BJ (cell line): ENCODE measurements at regions not wholly inside any gene's neighbourhood (a gene's known extent, or its start where the extent isn't known, plus 50 kb on each side); places are given as distances from the start of the nearest gene placed in this dataset.

Source experiments
- CTCF ChIA-PET: fragments of 350-600 bp; formaldehyde crosslinking; extraction: SDS; loops from one replicate; lab custom pipeline; 2021; ENCODE audit warnings: antibody characterized with exemption, inconsistent platforms; lab: Yijun Ruan, JAX
- POLR2A ChIA-PET: fragments of 300-600 bp; sonication (Branson Sonifier 250); formaldehyde crosslinking; extraction: SDS; loops from one replicate; lab custom pipeline; 2021; ENCODE audit warnings: antibody characterized with exemption; lab: Charles Lee
- DNase-seq: peaks from one replicate; pipeline ENCODE4 v3.0.0-alpha.2; 2011; ENCODE audit warnings: low read depth
- H3K27me3 ChIP-seq: 2 replicates; pipeline ENCODE4 v1.6.0; 2011; ENCODE audit warnings: low read length; ENCODE audit not compliant: control insufficient read depth, insufficient read depth
- H3K36me3 ChIP-seq: 2 replicates; pipeline ENCODE4 v1.5.1; 2011; ENCODE audit warnings: low read length; ENCODE audit not compliant: control insufficient read depth, insufficient read depth
- H3K4me3 ChIP-seq: 2 replicates; pipeline ENCODE4 v1.5.1; 2011; ENCODE audit warnings: low read depth, mild to moderate bottlenecking, control low read depth, low read length
- TF ChIP-seq, protein P1 (sequence below): IDR thresholded peaks from 2 replicates; pipeline ENCODE4 v1.5.1; 2011; ENCODE audit warnings: low read depth, mild to moderate bottlenecking, control low read depth, inconsistent platforms, low read length, moderate library complexity; ENCODE audit not compliant: insufficient read depth

DNA sequence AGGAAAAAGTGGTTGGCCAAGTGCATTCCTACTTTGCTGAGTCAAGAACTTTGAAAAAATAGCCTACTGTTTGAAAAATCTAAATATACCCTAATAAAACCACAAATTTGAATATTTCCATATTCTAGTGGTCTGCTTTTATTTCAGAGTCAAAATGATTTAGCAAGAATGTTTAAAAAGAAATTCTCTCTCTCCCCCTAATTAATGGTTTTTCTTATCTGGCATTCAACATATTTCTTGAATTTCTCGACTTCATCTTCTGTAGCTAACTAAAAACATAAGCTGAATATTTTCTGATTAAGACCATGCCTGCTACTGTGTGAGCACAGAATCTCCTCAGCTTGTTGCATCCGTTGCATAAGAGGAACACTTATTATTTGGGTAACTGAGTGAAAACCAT is 563.5 kb upstream of the TBL1XR1 start:
- Histone ChIP-seq H3K27me3 (no peaks in the 10 kb centered on the region), H3K4me3 (no peak overlapping the region), H3K36me3 (no peaks in the 10 kb centered on the region)
- POLR2A ChIA-PET = no interaction called here
- DNase-seq = peak; percentile 41
- TF ChIP-seq, protein P1, sequence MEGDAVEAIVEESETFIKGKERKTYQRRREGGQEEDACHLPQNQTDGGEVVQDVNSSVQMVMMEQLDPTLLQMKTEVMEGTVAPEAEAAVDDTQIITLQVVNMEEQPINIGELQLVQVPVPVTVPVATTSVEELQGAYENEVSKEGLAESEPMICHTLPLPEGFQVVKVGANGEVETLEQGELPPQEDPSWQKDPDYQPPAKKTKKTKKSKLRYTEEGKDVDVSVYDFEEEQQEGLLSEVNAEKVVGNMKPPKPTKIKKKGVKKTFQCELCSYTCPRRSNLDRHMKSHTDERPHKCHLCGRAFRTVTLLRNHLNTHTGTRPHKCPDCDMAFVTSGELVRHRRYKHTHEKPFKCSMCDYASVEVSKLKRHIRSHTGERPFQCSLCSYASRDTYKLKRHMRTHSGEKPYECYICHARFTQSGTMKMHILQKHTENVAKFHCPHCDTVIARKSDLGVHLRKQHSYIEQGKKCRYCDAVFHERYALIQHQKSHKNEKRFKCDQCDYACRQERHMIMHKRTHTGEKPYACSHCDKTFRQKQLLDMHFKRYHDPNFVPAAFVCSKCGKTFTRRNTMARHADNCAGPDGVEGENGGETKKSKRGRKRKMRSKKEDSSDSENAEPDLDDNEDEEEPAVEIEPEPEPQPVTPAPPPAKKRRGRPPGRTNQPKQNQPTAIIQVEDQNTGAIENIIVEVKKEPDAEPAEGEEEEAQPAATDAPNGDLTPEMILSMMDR = no peak
- CTCF ChIA-PET = interaction anchor here (1.9 kb wide), 1 partner anchor 9 kb away, joined by 5 read pairs; no protein-coding TSS in a partner anchor

DNA sequence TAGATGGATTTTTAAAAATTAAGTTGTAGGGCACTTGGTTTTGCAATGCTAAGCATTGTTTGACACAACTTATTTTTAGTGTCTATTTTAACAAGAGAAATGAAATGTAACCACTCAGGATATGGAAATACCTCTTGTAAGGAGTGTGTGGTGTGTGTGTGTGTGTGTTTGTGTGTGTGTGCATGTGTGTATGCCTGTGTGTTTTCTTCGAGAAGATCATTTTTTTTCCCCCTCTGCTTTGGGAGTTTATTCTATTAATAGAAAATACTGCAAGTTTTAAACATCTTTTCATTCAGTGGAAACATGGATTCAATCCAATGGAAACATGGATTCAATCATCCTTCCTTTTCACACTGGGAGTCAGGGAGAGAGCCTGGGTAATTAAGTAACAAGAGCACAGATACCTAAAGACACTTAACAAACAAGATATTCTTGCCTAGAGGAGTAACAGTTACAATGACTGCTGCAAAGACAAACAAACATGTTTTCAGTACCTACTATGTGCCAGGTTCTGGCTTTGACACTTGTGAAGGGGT is 567.2 kb upstream of the TBL1XR1 start:
- H3K36me3 ChIP-seq = no peaks in the 10 kb centered on the region
- TF ChIP-seq, protein P1 = no peak
- ChIA-PET POLR2A (no interaction called here), CTCF (no interaction called here)
- H3K4me3 ChIP-seq = no peak overlapping the region
- no peaks in the 10 kb centered on the region for H3K27me3 ChIP-seq
- no peak for DNase-seq

DNA sequence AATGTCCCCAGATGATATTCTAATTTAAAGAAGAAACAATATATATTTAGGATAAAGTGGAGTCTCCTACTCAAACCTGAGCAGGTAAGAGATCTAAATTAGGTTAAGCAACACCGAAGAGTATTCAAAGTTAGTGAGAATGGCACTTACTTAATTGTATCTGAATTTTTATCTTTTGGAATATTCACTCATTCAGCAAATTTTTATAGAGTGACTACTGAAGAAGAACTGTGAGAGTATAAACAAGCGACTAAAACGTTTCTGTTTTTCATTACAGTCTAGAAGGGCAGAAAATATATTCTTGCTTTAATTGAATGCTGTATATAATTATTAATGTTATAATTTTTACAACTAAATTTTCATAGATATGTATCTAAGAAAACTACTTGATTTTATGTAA is 567.7 kb upstream of the TBL1XR1 start:
- CTCF ChIA-PET = no interaction called here
- no peaks in the 10 kb centered on the region for H3K27me3 ChIP-seq
- no peaks in the 10 kb centered on the region for H3K36me3 ChIP-seq
- DNase-seq = no peak
- POLR2A ChIA-PET = no interaction called here
- H3K4me3 ChIP-seq = no peak overlapping the region
- TF ChIP-seq, protein P1 = no peak

DNA sequence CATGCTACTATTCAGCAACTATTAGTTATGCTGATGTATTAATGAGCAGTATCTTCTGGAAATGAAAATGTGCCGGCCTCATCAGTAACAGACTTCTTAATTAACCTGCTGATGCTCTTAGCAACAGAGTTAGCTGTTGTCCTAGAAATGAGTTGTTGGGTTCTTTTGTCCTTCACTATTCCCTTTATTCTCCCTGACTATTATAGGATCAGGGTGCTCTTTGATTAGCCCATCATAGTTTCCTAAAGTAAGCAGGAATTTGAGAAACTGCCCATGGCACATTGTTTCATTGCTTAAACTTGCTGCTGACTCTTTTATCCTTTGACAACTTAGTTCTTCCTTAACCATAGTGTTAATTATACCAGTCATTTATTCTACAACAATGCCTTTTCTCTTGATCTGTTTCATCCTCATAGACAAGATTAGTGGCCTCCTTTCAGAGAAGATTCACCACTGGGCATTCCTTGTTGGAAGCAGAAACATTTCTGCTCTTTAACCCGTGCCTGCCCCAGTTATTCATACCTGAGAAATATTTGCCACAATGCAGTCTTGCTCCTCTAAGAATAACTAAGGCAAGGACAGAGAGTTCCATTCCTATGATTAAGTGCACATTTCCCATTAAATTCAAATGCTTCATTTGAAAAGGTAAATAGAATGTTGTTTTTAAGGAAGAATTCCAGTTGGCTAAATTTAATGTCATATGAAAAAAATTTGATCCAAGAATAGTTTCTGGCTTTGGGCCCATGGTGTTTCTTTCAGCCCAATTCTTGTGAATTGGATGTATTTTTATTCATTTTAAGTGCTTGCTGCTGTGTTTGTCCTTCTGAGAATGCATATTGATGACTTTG is 573.3 kb upstream of the TBL1XR1 start:
- CTCF ChIA-PET = interaction anchor here (1.9 kb wide), 1 partner anchor 10 kb away, joined by 5 read pairs; no protein-coding TSS in a partner anchor
- peak; percentile 41 for DNase-seq

DNA sequence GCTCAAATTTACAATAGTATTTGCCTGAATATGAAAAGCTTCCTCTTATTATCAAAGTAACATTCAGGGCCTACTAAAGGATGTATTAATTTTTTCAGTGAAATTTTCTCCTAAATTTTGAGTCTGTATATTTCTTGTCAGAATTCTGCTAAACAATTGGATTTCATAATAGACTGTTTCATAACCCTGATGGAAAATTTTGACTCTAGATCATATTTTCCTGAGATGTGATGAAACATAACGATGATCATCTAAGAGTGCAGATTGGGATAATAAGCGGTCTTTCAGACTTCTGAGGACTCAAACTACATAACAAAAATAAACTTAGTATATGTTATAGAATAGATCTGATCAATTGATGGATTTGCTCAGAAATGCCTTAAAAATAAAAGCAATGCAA is 574.5 kb upstream of the TBL1XR1 start:
- ChIA-PET CTCF (no interaction called here), POLR2A (no interaction called here)
- no peaks in the 10 kb centered on the region for H3K27me3 ChIP-seq
- DNase-seq = no peak
- H3K36me3 ChIP-seq = no peaks in the 10 kb centered on the region
- TF ChIP-seq, protein P1 = no peak
- H3K4me3 ChIP-seq = no peak overlapping the region

More for the DNA sequence above, 573.3 kb upstream of the TBL1XR1 start:
- Histone ChIP-seq H3K27me3 (no peaks in the 10 kb centered on the region), H3K36me3 (no peaks in the 10 kb centered on the region), H3K4me3 (no peak overlapping the region)
- POLR2A ChIA-PET = no interaction called here
- TF ChIP-seq, protein P1 = no peak
